Adrenal gland (tissue), 5 donors: ENCODE measurements at regions not wholly inside any gene's neighbourhood (a gene's known extent, or its start where the extent isn't known, plus 50 kb on each side); places are given as distances from the start of the nearest gene placed in this dataset.

Source experiments
- POLR2A ChIP-seq, 2 donors: fragments of 450-650 bp; IDR thresholded peaks; one replicate each; pipeline ENCODE4 v1.6.1; 2017; ENCODE audit warnings: antibody characterized with exemption in 2 of 2, mild to moderate bottlenecking in 2 of 2, moderate library complexity in 1 of 2
- TF ChIP-seq, protein P1 (sequence below), 6 experiments: fragments of 450-650 bp in 4 of 6; fragments of 200-600 bp in 2 of 6; sonication (generic) in 1 of 6; IDR thresholded peaks; 1 replicate in 5 of 6; 2 replicates in 1 of 6; pipeline versions ENCODE4 v1.5.1 to v1.8.0; 2016 to 2021; ENCODE audit warnings: antibody characterized with exemption in 6 of 6, mild to moderate bottlenecking in 2 of 6, moderate library complexity in 1 of 6
- donor health status: DM: no; HTN: no; CAD: no.

DNA sequence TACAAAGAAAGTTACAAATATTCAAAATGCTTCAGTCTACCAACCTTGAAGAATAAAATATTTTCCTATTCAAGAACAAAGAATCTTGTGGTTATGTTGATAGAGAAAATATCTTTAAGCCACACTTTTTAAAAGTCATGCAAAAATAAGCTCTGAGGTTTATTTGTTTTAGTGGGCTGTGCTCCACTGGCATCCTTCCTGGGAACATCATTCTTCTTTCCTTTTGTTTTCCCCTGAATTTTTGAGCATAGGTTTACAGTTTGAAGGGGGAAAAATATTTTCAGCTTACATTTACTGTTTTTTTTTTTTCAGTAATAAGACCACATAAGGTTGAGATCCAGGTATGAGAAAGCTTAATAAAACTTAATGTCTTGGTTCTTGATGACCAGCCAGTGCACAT lies 72.0 kb upstream of the BACH2 start:
- TF ChIP-seq, protein P1, sequence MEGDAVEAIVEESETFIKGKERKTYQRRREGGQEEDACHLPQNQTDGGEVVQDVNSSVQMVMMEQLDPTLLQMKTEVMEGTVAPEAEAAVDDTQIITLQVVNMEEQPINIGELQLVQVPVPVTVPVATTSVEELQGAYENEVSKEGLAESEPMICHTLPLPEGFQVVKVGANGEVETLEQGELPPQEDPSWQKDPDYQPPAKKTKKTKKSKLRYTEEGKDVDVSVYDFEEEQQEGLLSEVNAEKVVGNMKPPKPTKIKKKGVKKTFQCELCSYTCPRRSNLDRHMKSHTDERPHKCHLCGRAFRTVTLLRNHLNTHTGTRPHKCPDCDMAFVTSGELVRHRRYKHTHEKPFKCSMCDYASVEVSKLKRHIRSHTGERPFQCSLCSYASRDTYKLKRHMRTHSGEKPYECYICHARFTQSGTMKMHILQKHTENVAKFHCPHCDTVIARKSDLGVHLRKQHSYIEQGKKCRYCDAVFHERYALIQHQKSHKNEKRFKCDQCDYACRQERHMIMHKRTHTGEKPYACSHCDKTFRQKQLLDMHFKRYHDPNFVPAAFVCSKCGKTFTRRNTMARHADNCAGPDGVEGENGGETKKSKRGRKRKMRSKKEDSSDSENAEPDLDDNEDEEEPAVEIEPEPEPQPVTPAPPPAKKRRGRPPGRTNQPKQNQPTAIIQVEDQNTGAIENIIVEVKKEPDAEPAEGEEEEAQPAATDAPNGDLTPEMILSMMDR (IDR thresholded peaks at IDR 0.05), result no peak
- TF ChIP-seq POLR2A (IDR thresholded peaks at IDR 0.05), result no peak
